ENCODE measurements at regions not wholly inside any gene's neighbourhood (a gene's known extent, or its start where the extent isn't known, plus 50 kb on each side); places are given as distances from the start of the nearest gene placed in this dataset.

DNA sequence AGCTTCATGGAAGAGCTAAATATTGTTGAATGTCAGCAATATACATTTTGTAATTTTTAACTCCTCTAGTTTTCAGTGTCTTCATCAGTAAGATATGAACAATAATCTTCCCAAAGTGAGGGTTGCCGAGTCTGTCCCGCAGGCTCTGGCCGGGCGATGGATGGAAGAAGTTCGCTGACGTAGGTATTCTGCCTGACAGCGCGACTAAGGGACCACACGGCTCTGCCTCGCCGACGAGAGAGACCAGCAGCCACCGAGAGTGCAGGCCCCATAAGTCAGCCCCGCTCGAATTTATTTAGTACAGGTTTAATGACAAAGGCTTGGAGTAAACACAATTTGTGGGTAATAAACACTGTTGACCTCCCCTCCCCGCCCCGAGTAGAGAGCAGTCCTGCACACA is 427.4 kb upstream of the NECTIN3 start:
- Mint-ChIP-seq H3K27ac (ENCODE audit: unreplicated experiment) (no peak overlapping the region), H3K36me3 (ENCODE audit: insufficient read depth, unreplicated experiment) (no peaks in the 10 kb centered on the region), H3K27me3 (ENCODE audit: unreplicated experiment) (no peaks in the 10 kb centered on the region), H3K9me3 (ENCODE audit: low read depth, unreplicated experiment) (peaks cover 2% of the 10 kb centered on the region), H3K4me3 (ENCODE audit: low read depth, unreplicated experiment) (no peak overlapping the region), H3K4me1 (ENCODE audit: low read depth, unreplicated experiment) (peaks cover 10% of the 10 kb centered on the region)
- CTCF ChIA-PET, result no interaction called here
- TF ChIP-seq, protein P1, sequence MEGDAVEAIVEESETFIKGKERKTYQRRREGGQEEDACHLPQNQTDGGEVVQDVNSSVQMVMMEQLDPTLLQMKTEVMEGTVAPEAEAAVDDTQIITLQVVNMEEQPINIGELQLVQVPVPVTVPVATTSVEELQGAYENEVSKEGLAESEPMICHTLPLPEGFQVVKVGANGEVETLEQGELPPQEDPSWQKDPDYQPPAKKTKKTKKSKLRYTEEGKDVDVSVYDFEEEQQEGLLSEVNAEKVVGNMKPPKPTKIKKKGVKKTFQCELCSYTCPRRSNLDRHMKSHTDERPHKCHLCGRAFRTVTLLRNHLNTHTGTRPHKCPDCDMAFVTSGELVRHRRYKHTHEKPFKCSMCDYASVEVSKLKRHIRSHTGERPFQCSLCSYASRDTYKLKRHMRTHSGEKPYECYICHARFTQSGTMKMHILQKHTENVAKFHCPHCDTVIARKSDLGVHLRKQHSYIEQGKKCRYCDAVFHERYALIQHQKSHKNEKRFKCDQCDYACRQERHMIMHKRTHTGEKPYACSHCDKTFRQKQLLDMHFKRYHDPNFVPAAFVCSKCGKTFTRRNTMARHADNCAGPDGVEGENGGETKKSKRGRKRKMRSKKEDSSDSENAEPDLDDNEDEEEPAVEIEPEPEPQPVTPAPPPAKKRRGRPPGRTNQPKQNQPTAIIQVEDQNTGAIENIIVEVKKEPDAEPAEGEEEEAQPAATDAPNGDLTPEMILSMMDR (IDR thresholded peaks at IDR 0.05; ENCODE audit: unreplicated experiment), result no peak
- no peak for DNase-seq
- intact Hi-C loops (cut with micrococcal nuclease; ENCODE audit: unreplicated experiment), result no loop called here
- BruUV-seq (replicated peaks), result no TSS peak

DNA sequence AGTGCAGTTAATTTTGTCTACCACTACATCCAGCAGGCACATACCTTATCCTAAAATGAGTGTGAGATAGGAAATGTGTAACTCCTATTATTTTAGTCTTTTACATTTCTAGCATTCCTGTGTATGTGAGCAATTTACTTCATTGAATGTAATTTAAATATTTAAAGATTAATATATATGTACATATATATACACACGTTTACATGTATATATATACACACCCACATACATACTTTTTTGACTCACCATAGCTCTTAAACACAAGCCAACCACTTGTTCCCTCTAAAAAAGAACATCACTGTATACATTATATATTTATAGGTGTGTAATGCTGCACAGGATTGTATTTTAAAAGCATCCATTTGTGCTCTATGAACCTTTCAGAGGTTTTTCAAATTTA is 425.6 kb upstream of the NECTIN3 start:
- Mint-ChIP-seq H3K36me3 (ENCODE audit: insufficient read depth, unreplicated experiment) (no peaks in the 10 kb centered on the region), H3K27me3 (ENCODE audit: unreplicated experiment) (no peaks in the 10 kb centered on the region), H3K27ac (ENCODE audit: unreplicated experiment) (no peak overlapping the region), H3K4me3 (ENCODE audit: low read depth, unreplicated experiment) (no peak overlapping the region), H3K4me1 (ENCODE audit: low read depth, unreplicated experiment) (peaks cover 26% of the 10 kb centered on the region), H3K9me3 (ENCODE audit: low read depth, unreplicated experiment) (peaks cover 2% of the 10 kb centered on the region)
- no TSS peak for BruUV-seq (replicated peaks)
- TF ChIP-seq, protein P1 (IDR thresholded peaks at IDR 0.05; ENCODE audit: unreplicated experiment), result no peak
- DNase-seq, result no peak
- CTCF ChIA-PET, result no interaction called here
- intact Hi-C loops (cut with micrococcal nuclease; ENCODE audit: unreplicated experiment), result no loop called here

DNA sequence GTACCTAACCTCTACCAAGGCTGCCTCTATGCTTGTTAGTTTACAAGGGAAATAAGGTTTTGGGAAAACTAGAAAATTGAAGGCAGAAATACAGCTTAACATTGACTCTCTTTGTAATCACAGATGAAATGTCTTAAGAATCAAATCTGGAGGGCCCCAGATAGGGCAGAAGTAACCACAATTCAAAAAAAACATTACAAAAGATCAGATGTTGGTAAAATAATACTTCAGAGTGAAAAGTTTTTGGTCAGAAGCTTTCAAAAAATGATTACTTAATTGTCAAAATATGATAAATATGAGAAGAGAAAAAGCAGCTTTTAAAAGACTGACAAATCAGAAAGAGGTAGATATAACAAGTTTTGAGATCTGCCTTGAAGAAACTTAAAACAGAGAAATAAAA is 425.1 kb upstream of the NECTIN3 start:
- CTCF ChIA-PET, result no interaction called here
- Mint-ChIP-seq H3K4me3 (ENCODE audit: low read depth, unreplicated experiment) (no peak overlapping the region), H3K4me1 (ENCODE audit: low read depth, unreplicated experiment) (peaks cover 31% of the 10 kb centered on the region), H3K27me3 (ENCODE audit: unreplicated experiment) (no peaks in the 10 kb centered on the region), H3K36me3 (ENCODE audit: insufficient read depth, unreplicated experiment) (no peaks in the 10 kb centered on the region), H3K9me3 (ENCODE audit: low read depth, unreplicated experiment) (peaks cover 2% of the 10 kb centered on the region), H3K27ac (ENCODE audit: unreplicated experiment) (no peak overlapping the region)
- intact Hi-C loops (cut with micrococcal nuclease; ENCODE audit: unreplicated experiment), result no loop called here
- no TSS peak for BruUV-seq (replicated peaks)
- DNase-seq, result no peak
- TF ChIP-seq, protein P1 (IDR thresholded peaks at IDR 0.05; ENCODE audit: unreplicated experiment), result no peak

DNA sequence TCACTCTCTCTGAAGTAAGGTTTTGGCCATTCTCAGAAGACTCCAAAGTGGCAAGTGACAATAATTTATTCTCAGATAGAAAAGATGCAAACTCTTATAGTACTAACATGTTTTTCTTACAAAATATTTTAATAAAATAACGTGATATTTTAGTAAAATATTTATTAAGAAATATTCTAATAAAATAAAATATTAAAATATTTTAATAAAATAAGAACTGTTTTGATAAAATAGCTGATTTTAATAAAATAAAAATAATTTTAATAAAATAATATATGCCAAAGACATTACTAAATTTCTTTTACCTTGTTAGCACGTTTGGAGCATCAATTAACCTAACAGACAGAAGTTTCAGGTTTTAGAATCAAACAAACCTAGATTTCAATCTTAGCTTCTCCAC is 424.0 kb upstream of the NECTIN3 start:
- no peaks in the 10 kb centered on the region for H3K9me3 Mint-ChIP-seq (ENCODE audit: low read depth, unreplicated experiment)
- TF ChIP-seq, protein P1 (IDR thresholded peaks at IDR 0.05; ENCODE audit: unreplicated experiment), result no peak
- peaks cover 39% of the 10 kb centered on the region for H3K4me1 Mint-ChIP-seq (ENCODE audit: low read depth, unreplicated experiment)
- no peaks in the 10 kb centered on the region for H3K36me3 Mint-ChIP-seq (ENCODE audit: insufficient read depth, unreplicated experiment)
- no peak for DNase-seq
- no peak overlapping the region for H3K4me3 Mint-ChIP-seq (ENCODE audit: low read depth, unreplicated experiment)
- intact Hi-C loops (cut with micrococcal nuclease; ENCODE audit: unreplicated experiment), result no loop called here
- H3K27ac Mint-ChIP-seq (ENCODE audit: unreplicated experiment), result no peak overlapping the region
- CTCF ChIA-PET, result interaction anchor here (0.7 to 1.2 kb wide), 2 partner anchors 17 to 1649 kb away, joined by 3 read pairs; no protein-coding TSS in a partner anchor
- no peaks in the 10 kb centered on the region for H3K27me3 Mint-ChIP-seq (ENCODE audit: unreplicated experiment)
- no TSS peak for BruUV-seq (replicated peaks)

Measured in Calu3 (cell line).